A204.1 (cell line): ENCODE measurements at regions not wholly inside any gene's neighbourhood (a gene's known extent, or its start where the extent isn't known, plus 50 kb on each side); places are given as distances from the start of the nearest gene placed in this dataset.
"Not testable (repeated sequence)": the region's sequence is repeated elsewhere in the genome, so short reads cannot be mapped to it uniquely, and the experiment has no call there.

Experiments used
- FAIRE-seq: peaks from 2 replicates; lab custom pipeline; 2012; peaks lifted over from hg19 to GRCh38; lab: Jason Lieb, UNC

DNA sequence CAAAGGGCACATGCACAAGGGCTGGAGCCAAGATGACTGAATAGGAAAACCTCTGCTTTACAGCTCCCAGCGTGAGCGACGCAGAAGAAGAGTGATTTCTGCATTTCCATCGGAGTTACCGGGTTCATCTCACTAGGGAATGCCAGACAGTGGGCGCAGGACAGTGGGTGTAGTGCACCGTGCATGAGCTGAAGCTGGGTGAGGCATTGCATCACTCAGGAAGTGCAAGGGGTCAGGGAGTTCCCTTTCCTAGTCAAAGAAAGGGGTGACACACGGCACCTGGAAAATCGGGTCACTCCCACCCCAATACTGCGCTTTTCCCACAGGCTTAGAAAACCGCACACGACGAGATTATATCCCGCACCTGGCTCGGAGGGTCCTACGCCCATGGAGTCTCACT is 64.5 kb upstream of the HTR1E start:
- FAIRE-seq, result not testable (repeated sequence)

DNA sequence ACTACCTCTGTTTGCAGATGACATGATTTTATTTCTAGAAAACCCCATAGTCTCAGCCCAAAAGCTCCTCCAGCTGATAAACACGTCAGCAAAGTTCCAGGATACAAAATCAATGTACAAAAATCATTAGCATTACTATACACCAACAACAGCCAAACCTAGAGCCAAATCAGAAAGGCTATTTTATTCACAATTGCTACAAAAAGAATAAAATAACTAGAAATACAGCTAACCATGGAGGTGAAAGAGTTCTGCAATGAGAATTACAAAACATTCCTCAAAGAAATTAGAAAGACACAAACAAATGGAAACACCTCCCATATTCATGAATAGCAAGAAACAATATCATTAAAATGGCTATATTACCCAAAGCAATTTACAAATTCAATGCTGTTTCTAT is 65.6 kb upstream of the HTR1E start:
- no peak for FAIRE-seq

DNA sequence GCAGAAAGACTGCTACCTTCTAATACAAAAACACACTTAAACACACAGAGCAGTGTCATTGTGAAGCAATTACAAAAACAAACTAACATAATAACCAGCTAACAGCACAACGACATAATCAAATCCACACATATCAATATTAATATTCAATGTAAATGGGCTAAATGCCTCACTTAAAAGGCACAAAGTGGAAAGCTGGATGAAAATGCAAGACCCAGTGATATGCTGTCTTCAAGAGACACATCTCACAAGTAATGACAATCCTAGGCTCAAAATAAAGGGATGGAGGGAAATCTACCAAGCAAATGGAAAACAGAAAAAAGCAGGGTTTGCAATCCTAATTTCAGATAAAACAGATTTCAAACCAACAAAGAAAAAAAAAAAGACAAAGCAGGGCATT is 67.8 kb upstream of the HTR1E start:
- no peak for FAIRE-seq

DNA sequence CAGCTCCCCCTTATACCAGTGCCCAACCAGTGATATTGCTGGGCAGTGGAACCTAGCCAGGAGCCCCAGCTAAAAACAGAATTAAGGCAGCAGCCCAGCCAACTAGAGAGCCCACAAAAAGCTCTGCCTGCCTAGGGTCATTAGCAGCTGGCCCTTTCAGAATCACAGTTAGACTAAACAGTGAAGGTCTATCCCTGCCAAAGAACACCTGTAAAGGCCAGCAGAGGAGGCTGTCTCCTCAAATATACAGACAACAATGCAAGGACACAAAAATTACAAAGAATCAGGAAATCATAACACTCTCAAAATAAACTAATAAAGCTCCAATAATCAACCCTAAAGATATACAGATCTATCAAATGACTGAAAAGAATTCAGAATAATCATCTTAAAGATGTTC is 77.8 kb upstream of the HTR1E start:
- FAIRE-seq, result no peak

DNA sequence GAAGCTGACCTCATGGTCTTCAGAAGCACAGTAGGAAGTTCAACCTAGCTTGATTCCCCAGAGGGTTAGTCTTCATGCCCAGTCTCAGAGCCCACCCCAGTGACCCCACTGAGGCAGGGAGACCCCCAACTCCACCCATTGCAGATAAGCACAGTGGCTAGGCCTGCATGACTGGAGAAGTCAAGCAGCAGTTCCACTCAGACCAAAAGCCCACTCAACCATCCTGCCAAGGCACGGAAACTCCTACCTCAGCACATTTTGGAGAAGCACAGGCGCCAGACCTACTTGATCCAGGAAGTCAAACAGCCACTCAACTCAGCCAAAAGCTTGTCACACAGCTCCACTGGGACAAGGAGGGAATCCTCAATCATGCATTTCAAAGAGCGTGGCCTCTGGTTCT is 78.4 kb upstream of the HTR1E start:
- FAIRE-seq, result no peak

DNA sequence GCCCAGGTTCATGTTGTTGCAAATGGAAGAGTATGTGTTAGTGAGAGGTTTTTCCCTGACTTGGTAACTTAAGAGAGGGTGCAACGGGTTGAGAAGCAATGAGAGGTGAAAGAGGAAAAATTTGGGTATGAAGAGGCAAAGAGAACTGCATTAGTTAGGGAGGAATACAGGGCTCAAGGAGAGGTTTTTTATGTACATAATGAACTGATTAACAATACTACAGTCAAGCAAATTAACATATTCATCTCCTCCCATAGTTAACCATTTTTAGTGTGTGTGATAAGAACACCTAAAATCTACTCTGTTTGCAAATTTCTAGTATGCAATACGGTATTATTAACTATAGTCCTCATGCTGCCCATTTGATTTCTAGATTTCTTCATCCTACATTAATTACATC is 79.5 kb upstream of the HTR1E start:
- no peak for FAIRE-seq

DNA sequence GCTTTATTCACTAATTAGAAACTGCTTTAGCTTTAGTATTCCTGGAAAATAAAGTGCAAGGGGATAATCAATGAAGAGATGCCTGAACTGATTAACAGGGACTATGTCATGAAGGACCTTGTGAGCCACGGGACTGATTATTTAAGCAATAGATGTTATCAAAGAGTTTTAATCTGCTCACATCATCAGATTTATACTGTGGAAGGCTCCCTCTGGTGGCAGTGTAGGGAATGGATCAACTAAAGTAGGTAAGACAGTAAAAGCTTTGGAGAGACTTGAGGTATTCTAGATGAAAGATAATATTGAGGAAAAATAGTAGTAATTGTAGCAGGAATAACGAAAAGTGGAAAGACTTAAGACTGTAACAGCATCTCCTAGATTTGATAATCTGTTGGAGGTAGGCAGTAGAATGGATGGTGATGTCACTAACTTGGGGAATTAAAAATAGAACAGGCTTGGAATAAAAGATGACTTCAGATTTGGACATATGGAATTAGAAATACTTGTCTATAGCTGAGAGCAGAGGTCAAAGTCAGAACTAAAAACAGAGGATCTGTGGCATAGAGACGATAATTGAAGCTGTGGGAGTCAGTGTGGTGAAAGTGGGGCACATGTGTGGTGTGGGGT is 80.3 kb upstream of the HTR1E start:
- peak; percentile 78 for FAIRE-seq

DNA sequence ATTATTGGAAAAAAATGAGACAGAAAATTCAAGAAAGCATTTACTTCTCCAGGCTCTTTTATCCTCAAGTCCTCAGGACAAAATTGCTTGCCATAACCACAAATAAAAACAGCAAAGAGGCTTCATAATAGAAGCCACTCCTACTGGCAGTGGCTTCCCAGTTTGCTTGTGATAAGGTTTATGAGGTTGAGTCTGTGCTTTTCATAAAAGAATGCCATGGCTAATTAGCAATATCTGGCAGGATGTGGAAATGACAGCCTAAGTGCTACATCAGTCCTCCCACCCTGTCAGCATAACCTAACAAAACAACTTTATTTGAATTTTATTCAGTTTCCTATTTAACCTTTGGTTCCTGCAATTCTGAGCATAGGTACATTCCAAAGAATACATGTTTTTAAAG is 80.9 kb upstream of the HTR1E start:
- FAIRE-seq, result no peak

DNA sequence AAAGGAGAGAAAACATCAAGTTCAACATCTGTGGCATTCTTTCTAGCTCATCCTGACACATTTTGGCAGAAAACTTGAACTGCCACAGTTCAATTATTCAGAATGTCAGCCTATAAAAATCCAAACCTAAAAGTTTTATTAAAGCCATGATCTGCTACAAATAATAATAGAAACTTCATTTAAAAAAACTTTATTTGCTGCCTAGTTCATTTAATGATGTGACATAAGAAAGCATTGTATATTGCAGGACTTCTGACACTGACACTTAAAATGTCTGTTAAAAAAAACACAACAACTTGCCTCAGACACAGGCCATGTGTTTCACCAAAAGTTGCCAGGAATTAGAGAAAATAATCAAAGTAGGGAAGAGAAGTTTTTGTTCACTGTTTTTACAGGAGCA is 88.3 kb upstream of the HTR1E start:
- no peak for FAIRE-seq

DNA sequence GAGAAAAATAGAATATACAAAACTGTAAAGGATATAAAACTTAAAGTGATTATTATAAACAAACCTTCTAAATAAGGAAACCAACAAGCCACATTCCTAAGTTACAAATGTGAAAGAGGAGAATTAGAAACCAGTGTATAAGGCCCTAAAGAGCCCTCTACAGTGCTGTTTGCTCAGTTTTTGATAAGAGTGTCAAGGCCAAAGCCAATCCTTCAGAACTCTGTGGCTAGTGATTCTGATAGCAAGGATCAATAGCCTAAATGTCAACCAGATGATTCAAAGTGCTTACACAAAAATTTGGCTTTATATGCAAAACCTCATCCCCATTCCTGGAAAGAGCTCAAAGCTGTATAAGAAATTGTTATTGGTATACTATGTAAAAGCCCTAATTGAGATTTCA is 104.6 kb upstream of the HTR1E start:
- FAIRE-seq, result no peak

DNA sequence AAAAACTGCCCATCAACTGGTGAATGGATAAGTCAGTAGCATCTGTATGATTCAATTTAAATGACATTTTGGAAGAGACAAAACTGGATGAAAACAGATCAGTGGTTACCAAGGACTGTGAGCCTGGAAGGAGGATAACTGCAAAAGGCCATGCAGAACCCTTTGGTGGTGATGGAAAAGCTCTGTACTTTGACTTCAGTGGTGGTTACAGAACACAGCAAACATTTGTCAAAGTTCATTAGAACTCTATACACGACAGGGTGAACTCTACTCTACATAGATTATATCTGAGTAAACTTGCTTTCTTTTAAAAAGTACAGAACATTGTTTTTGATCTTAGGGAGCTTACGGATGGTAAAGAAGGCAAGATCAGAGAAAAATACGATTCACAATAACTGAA is 111.9 kb upstream of the HTR1E start:
- no peak for FAIRE-seq

DNA sequence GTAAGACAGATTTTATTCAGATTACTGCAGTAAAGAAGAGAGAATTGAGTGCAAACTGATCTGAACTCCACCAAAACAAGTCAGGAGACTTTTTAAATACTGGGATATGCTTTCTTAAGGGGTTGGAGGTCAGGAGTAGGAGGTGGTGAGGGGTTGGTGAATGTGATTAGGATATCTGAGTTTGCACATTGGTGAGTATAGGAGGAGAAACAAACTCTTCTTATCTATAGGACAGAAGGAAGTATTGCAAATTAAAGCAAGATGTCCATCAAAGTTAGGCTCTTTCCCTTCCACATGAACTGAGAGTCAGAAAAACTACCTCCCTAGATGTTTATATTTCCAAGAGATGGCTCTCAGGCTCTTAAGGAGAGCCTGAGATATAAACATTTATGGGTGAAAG is 114.6 kb upstream of the HTR1E start:
- FAIRE-seq, result no peak

DNA sequence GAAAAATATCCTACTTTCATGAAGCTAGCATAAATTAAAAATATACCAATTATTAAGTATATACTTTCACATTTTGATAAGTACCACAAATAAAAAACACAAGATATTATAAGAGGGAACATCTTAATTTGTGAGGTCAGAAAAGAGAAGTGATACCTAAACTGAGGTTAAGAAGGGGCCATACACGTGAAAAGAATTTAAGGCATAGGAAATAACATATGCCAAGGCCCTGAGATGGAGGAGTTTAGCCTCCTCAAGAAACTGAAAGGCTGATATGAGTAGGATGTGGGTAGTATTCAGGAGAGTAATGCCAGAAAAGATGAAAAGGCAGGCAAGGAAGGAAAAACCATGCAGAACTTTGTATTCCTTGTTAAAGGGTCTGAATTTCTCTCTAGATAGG is 116.6 kb upstream of the HTR1E start:
- no peak for FAIRE-seq

DNA sequence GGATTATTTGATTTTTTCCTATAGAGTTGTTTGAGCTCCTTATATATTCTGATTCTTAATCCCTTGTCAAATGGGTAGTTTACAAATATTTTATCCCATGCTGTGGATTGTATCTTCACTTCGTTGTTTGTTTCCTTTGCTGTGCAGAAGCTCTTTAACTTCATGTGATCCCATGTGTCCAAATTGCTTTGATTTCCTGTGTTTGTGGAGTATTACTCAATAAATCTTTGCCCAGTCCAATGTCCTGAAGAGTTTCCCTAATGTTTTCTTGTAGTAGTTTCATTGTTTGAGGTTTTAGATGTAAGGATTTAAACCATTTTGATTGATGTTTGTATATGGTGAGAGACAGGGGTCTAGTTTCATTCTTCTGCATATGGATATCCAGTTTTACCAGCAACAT is 143.7 kb upstream of the HTR1E start:
- FAIRE-seq, result no peak

DNA sequence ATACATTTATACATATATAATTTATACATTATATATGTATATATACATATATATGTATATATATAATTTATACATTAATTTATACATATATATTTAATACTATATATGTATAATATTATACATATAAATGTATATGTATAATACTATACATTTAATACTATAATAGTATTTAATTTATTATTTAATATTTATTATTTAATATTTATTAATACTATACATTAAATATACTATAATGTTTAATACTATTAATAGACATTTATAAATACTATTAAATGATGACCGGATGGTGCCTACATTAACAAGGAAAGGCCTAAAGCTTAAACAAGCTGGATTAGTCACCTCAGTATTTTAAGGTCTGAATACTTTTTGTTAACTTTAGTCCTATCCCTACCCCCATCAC is 145.9 kb upstream of the HTR1E start:
- peak; percentile 98 for FAIRE-seq

DNA sequence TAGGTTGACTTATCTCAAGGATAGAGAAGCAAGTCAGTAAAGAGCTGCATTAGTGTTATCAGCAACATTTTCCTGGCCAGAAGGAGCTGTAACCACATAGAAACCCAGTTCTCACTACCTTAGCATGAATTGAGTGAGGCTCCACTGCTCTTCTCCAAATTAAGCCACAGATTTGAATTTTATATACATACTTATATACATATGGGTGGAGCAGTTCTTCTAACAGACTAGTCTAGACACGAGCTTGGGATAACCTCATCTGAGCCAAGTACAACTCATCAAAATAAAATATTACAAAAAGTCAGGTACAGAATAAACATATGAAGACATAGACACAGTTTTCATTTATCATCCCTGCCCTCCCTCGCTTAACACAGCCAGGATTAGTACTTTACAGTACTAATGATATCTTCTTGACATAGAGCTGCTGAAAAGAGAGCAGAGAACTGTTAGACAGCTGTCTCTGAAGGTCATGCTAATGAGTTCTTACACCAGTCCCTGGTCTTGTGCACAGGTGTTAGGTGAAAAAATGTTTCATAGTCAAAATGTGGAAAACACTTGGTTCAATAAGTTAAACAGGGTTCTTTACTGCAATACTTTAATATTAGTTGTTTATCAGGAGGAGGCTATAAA is 147.4 kb upstream of the HTR1E start:
- no peak for FAIRE-seq

DNA sequence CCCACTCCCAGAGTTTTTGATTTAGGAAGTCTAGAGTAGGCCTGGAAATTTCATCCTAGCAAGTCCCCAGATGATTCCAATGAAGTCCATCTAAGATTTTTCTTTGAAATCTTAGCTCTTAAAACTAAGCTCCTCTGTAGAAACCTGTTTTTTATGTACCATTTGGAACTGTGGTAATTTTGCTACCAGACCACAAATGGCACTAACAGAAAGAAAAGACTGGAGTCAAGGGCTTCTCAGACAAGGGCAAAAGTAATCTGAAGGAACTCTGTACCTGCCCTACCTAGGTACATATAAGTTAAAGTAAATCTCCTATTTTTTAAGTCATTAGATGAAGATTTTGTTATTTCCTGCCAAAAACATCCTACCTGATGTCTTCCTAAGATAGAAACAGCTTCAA is 155.0 kb upstream of the HTR1E start:
- no peak for FAIRE-seq

DNA sequence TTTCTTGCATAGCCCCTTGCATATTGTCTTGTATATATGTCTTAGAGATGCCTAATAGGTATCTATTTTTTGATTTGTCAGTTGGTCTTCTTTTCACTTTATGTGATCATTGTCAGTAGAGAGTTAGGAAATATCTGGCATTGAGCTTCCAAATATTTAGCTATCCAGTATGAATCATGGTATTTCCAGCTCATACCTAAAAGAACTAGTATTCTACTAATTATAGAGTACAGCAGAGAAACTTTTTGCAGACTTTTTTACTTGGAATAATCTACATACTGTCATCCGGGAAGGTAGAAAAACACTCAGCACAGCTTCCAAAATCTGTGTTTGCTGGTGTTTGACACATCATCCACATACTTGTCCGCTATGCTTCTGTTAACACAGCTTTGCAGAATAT is 156.4 kb upstream of the HTR1E start:
- FAIRE-seq, result no peak

DNA sequence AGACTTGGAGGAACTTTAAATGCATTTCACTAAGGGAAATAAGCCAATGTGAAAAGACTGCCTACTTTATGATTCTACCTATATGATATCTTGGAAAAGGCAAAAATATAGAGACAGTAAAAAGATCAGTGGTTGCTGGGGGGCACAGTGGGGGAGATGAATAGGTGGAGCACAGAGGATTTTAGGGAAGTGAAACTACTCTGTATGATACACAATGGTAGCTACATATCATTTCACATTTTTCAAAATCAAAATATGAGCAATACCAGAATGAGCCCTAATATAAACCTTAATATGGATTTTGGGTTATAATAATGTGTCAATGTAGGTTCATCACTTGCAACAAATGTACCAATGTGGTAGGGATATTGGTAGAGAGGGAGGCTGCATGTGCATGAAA is 161.4 kb upstream of the HTR1E start:
- no peak for FAIRE-seq

DNA sequence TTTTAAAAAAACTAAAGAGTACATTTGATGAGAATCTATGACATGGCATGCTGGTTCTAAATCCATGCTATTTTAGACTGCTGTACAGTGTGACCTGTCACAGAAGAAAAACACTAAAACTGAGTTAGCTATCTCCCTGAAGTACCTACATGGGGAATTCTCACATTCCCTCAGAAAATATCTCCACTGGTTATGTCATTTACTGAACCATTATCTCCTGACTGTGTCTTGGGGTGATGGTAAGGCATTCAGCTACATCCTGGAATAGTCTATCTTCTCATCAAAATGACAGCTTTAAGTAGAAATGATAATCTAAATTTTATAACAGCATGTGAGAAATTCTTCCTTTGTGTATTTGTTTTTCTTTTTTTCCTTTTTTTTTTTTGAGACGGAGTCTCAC is 172.1 kb upstream of the HTR1E start:
- no peak for FAIRE-seq

DNA sequence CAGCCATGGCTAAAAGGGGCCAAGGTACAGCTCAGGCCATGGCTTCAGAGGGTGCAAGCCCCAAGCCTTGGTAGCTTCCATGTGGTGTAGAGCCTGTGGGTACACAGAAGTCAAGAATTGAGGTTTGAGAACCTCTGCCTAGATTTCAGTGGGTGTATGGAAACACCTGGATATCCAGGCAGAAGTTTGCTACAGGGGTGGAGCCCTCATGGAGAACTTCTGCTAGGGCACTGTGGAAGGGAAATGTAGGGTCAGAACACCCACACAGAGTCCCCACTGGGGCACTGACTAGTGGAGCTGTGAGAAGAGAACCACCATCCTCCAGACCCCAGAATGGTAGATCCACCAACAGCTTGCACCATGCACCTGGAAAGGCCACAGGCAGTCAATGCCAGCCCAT is 177.4 kb upstream of the HTR1E start:
- FAIRE-seq, result not testable (repeated sequence)

DNA sequence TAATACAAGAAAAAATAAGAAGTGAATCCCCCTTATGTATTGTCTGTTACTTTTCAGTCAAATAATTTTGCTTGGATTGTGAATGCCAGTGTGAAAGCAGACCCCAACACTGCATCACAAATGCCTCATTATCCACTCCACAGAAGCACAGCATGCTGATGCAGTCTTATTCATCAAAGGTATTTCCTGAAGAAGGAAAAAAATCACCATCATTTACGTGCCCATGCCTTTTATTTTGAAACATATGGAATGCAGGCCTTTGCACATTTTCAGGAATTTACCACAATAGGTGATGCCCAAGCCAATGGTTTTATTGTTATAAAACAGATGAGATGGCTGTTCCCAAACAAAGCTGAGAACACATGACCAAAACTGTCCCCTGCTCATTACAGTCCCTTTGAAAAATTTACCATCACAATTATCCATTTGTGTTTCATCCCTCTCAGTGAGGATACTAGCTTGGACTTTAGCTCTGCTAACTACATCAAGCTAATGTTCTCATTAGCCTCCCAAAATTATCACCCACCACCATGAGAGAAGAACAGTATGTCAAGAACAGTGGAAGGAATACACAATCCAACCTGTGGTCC is 180.6 kb upstream of the HTR1E start:
- no peak for FAIRE-seq

DNA sequence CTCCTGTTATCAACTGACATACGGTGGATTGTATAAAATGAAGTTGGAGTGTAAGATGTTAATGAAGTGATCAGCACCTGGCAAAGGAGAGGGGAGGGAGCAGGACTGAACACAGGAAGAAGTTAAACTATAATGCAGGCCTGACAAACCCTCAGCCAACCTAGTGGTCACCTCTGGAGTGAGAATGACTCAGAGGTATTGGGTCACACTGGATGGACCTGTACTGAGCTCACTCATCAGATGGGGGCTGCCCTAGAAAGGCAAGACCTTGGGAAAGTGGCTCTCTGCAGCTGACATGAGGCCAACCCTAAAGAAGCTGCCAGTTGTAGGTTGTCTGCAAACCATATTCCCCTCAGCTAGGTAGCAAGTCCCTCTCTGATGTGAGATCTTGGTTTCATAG is 193.3 kb upstream of the HTR1E start:
- FAIRE-seq, result no peak

DNA sequence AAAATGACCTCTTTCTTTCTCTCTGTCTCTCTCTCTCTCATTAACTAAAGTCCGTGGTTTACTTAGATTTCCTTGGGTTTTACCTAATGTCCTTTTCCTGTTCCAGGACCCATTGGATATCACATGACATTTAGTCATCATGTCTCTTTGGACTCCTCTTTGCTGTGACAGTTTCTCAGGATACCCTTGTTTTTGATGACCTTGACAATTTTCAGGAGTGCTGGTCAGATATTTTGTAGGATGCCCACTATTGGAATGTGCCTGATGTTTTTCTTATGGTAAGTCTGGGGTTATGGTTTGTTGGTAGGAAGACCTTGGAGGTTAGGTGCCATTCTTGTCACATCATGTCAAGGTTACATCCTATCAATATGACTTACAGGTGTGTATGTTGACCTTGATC is 199.2 kb upstream of the HTR1E start:
- no peak for FAIRE-seq
